NCI-H526 (cell line): ENCODE measurements at regions not wholly inside any gene's neighbourhood (a gene's known extent, or its start where the extent isn't known, plus 50 kb on each side); places are given as distances from the start of the nearest gene placed in this dataset.
"Not testable (repeated sequence)": the region's sequence is repeated elsewhere in the genome, so short reads cannot be mapped to it uniquely, and the experiment has no call there.

Source experiments
- DNase-seq, 2 experiments: peaks; one replicate each; lab custom pipeline; 2025; lab: John Stamatoyannopoulos, UW

GRCh38 chr4:116544946-116545345, 540.4 kb downstream of the TRAM1L1 start:
- no peak for DNase-seq

- no peak for DNase-seq
Measured at GRCh38 chr4:116539744-116540143, 545.6 kb downstream of the TRAM1L1 start.

GRCh38 chr4:116537828-116538227, 547.5 kb downstream of the TRAM1L1 start:
- DNase-seq, result no peak

GRCh38 chr4:116536024-116536423, 549.4 kb downstream of the TRAM1L1 start:
- DNase-seq, result not testable (repeated sequence)

- no peak for DNase-seq
Measured at GRCh38 chr4:116531870-116532269, 553.5 kb downstream of the TRAM1L1 start.

GRCh38 chr4:116531026-116531425, 554.4 kb downstream of the TRAM1L1 start:
- no peak for DNase-seq

- no peak for DNase-seq
Measured at GRCh38 chr4:116530048-116530447, 555.3 kb downstream of the TRAM1L1 start.

GRCh38 chr4:116529129-116529528, 556.2 kb downstream of the TRAM1L1 start:
- DNase-seq, result no peak

GRCh38 chr4:116522922-116523321, 562.5 kb downstream of the TRAM1L1 start:
- DNase-seq, result no peak

- DNase-seq, result no peak
Measured at GRCh38 chr4:116520886-116521285, 564.5 kb downstream of the TRAM1L1 start.

GRCh38 chr4:116516711-116517110, 568.7 kb downstream of the TRAM1L1 start:
- DNase-seq, result no peak

GRCh38 chr4:116515959-116516358, 569.4 kb downstream of the TRAM1L1 start:
- DNase-seq, result no peak

GRCh38 chr4:116512552-116512951, 572.8 kb downstream of the TRAM1L1 start:
- DNase-seq, result no peak

GRCh38 chr4:116501954-116502353, 583.4 kb downstream of the TRAM1L1 start:
- no peak for DNase-seq

GRCh38 chr4:116500225-116500624, 585.2 kb downstream of the TRAM1L1 start:
- no peak for DNase-seq

GRCh38 chr4:116489739-116490138, 595.6 kb downstream of the TRAM1L1 start:
- no peak for DNase-seq

- no peak for DNase-seq
Measured at GRCh38 chr4:116486401-116486800, 599.0 kb downstream of the TRAM1L1 start.

GRCh38 chr4:116480546-116480945, 604.8 kb downstream of the TRAM1L1 start:
- DNase-seq, result no peak

- no peak for DNase-seq
Measured at GRCh38 chr4:116478343-116478742, 607.0 kb downstream of the TRAM1L1 start.

- no peak for DNase-seq
Measured at GRCh38 chr4:116469582-116469981, 615.8 kb downstream of the TRAM1L1 start.

- no peak for DNase-seq
Measured at GRCh38 chr4:116453127-116453526, 632.2 kb downstream of the TRAM1L1 start.

GRCh38 chr4:116449764-116450163, 635.6 kb downstream of the TRAM1L1 start:
- no peak for DNase-seq

- no peak for DNase-seq
Measured at GRCh38 chr4:116444117-116444516, 641.3 kb downstream of the TRAM1L1 start.

- no peak for DNase-seq
Measured at GRCh38 chr4:116438981-116439729, 646.2 kb downstream of the TRAM1L1 start.
